GM12872 (cell line): ENCODE measurements at regions not wholly inside any gene's neighbourhood (a gene's known extent, or its start where the extent isn't known, plus 50 kb on each side); places are given as distances from the start of the nearest gene placed in this dataset.

Experiments used
- TF ChIP-seq, protein P1 (sequence below): IDR thresholded peaks from 3 replicates; pipeline ENCODE4 v1.5.1; 2011; ENCODE audit warnings: low read depth, mild to moderate bottlenecking, low read length, moderate library complexity; ENCODE audit not compliant: insufficient read depth

DNA sequence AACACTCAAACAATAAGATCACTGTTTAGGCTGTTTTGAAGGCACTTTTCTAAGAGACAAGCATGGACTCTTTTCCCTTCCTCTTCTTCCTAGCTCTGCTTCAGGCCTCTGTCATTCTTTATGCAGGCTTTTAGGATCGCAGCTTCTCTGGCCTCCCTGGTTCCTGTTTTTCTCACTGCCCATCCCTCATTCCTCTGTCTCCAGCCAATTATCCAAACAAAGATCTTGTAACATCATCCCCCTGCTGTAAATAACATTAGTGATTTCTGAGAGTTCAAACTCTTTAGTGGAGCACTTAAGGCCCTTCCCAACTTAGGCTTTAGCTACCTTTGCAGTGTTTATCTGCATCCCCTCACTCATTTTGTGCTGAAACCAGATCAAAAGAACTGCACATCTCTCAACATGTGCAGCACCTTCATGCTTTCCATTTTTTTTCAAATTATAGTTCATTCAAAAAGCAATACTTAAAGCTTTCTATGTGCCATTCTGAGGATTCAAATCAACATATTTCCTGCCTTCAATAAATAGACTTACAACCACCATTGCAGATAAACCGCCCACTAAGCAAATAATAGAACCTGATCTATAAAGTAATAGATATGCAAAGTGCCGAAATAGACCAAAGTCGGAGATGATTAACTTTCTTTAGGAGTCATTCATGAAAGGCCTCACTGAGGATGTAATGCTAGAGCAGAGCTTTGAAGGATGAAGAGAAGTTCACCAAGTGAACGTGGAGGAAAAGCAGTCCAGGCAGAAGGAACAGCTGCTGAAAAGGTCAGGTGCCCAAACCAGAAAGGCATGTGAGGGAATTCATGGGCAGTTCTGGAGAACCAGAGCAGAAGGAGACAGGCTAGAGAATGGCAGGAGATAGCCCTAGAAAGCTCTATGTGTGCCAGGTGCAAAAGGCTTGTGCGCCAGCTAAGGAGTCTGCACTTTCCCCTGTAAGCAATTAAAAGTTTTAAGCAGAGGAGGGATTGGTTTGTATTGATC is 95.8 kb upstream of the ZNF366 start:
- TF ChIP-seq, protein P1, sequence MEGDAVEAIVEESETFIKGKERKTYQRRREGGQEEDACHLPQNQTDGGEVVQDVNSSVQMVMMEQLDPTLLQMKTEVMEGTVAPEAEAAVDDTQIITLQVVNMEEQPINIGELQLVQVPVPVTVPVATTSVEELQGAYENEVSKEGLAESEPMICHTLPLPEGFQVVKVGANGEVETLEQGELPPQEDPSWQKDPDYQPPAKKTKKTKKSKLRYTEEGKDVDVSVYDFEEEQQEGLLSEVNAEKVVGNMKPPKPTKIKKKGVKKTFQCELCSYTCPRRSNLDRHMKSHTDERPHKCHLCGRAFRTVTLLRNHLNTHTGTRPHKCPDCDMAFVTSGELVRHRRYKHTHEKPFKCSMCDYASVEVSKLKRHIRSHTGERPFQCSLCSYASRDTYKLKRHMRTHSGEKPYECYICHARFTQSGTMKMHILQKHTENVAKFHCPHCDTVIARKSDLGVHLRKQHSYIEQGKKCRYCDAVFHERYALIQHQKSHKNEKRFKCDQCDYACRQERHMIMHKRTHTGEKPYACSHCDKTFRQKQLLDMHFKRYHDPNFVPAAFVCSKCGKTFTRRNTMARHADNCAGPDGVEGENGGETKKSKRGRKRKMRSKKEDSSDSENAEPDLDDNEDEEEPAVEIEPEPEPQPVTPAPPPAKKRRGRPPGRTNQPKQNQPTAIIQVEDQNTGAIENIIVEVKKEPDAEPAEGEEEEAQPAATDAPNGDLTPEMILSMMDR, result no peak

DNA sequence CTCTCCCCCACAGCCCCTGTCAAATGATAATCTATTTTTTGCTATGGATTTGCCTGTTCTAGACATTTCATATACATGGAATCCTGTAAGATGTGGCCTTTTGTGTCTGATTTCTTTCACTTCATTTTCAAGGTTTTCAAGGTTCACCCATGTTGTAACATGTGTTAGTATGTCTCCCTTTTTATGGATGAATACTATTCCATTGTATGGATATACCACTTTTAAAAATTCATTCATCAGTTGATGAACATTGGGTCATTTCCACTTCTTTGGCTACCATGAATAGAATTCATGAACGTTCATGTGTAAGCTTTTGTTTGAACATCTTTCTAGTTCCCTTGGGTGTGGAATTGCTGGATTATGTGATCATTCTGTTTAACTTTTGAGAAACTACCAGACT is 94.7 kb upstream of the ZNF366 start:
- TF ChIP-seq, protein P1, result no peak

DNA sequence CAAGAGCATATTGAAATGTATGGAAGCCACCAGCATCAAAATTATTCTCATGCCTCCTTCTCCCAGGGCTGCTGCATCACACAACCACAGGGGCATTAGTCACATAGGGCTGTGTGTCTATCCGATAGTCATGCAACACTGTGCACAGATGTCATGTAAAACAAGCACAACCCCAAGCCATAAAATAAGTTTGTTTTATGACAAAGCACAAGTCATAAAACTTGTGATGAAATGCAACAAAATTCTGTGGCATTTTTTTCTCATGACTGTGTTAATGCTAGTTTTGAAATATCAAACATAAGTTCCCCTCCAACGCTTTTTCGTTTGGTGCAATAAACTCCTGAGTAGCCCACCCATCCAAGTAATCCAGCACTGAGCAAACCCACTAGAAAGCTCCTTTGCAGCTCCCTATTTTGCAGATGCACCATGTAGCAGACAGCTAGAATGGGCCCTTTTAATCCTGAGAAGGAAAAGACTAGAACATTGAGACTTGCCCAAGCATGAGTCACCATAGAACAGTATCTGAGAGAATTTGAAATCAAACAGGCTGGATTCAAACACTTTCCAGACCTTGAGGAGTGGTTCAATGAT is 93.3 kb upstream of the ZNF366 start:
- TF ChIP-seq, protein P1, result no peak

DNA sequence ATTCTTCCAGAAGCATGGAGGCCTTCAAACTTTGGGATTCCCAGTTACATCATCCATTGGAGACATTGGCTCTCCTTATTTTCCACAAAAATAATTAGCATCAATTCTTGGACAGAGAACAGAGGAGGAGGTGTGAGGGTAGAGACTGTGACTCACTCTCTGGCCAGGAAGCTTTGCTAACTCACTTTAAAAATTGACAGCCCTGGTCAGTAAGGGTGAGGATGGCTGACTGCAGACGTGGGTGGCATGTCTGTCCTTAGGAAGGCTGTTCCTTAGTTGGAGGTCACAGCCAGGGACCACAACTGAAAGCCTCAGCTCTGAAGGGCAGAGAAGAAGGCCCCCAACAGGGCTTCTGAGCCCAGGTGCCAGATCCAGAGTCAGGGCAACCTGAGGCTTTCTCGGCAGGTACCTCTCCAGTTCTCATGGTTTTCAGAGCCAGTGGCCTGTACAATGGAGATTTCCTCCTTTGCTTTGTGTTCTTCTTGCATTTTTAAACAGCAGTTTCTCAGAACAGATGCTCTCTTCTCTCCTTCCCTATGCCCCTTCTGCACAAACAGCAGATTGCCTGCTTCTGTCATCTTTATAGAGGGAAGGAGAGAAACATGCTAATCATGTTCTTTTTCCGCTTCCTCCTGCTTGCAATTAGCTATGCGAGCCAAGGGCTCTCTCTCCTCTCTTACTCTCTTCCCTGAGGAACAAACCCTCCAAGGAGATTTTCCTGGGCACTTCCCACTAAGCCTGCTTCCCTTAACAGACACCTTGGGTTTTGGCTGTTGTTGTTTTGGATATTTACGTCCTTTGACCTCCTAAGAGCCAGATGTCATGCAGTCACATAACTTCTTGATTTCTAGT is 92.5 kb upstream of the ZNF366 start:
- TF ChIP-seq, protein P1, result no peak

DNA sequence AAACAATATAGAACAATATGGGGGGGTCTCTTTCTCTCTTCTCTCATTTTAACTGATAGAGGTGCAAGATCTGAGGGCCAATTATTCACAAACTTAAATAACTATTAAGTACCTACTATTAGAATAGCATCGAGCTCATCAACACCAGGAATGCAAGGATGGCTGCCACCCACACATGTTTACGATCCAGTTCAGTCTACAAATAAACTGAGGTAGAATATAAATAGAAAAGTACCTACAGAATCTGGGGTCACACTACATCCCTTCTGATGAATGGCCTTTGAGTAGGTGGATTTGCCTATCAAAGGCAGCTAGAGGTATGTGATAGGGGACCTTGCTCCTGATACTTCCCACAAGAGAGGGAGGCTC is 91.8 kb upstream of the ZNF366 start:
- TF ChIP-seq, protein P1, result no peak

DNA sequence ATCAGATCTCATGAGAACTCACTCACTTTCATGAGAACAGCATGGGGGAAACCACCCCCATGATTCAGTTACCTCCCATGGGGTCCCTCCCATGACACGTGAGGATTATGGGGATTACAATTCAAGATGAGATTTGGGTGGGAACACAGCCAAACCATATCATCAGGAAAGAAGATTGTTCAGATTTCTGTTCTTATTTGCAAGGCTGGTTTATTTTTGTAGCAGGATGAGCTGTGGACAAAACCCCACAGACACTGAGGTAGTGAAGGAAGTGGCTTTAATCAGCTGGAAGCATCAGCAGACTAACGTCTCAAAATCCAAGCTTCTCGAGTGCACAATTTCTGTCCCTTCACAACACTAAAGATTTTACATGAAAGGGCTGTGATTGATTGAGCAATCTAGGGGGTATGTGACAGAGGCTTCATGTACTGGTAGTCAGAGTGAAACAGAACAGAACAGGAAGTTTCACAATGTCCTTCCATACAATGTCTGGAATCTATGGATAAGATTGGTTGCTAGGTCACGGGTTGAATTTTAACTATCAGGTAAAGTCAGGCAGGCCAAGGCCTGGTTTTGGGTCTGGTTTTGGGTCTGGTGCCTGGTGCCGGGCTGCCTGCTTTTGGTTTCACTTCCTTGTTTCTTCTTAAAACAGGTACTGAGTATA is 91.3 kb upstream of the ZNF366 start:
- TF ChIP-seq, protein P1, result no peak
